NCI-H1436 (cell line): ENCODE measurements at regions not wholly inside any gene's neighbourhood (a gene's known extent, or its start where the extent isn't known, plus 50 kb on each side); places are given as distances from the start of the nearest gene placed in this dataset.

Experiments
- DNase-seq: peaks from one replicate; lab custom pipeline; 2025; lab: John Stamatoyannopoulos, UW

- no peak for DNase-seq
Measured at GRCh38 chr12:76611533-76611932, 52.0 kb upstream of the OSBPL8 start.

GRCh38 chr12:76614364-76614763, 54.8 kb upstream of the OSBPL8 start:
- DNase-seq: no peak

GRCh38 chr12:76618031-76618430, 58.5 kb upstream of the OSBPL8 start:
- DNase-seq: no peak

- DNase-seq: peak; percentile 73
Measured at GRCh38 chr12:76621582-76622024, 62.0 kb upstream of the OSBPL8 start.

- no peak for DNase-seq
Measured at GRCh38 chr12:76622351-76622750, 62.8 kb upstream of the OSBPL8 start.

- DNase-seq: no peak
Measured at GRCh38 chr12:76622915-76623314, 63.3 kb upstream of the OSBPL8 start.

GRCh38 chr12:76623931-76624330, 64.4 kb upstream of the OSBPL8 start:
- DNase-seq: no peak

- no peak for DNase-seq
Measured at GRCh38 chr12:76627346-76628135, 68.0 kb upstream of the OSBPL8 start.

GRCh38 chr12:76628745-76629144, 69.2 kb upstream of the OSBPL8 start:
- no peak for DNase-seq

- no peak for DNase-seq
Measured at GRCh38 chr12:76631741-76632140, 72.2 kb upstream of the OSBPL8 start.

- DNase-seq: no peak
Measured at GRCh38 chr12:76633415-76633814, 73.8 kb upstream of the OSBPL8 start.

GRCh38 chr12:76634133-76634532, 74.6 kb upstream of the OSBPL8 start:
- no peak for DNase-seq

- no peak for DNase-seq
Measured at GRCh38 chr12:76636121-76636692, 76.6 kb upstream of the OSBPL8 start.

- no peak for DNase-seq
Measured at GRCh38 chr12:76637807-76638206, 78.2 kb upstream of the OSBPL8 start.

- DNase-seq: no peak
Measured at GRCh38 chr12:76639646-76640045, 80.1 kb upstream of the OSBPL8 start.

- no peak for DNase-seq
Measured at GRCh38 chr12:76641073-76641472, 81.5 kb upstream of the OSBPL8 start.

GRCh38 chr12:76641961-76642360, 82.4 kb upstream of the OSBPL8 start:
- no peak for DNase-seq

GRCh38 chr12:76643438-76643837, 83.9 kb upstream of the OSBPL8 start:
- DNase-seq: no peak

GRCh38 chr12:76644950-76645349, 85.4 kb upstream of the OSBPL8 start:
- no peak for DNase-seq

GRCh38 chr12:76645934-76646333, 86.4 kb upstream of the OSBPL8 start:
- DNase-seq: no peak

GRCh38 chr12:76646366-76646765, 86.8 kb upstream of the OSBPL8 start:
- no peak for DNase-seq

- DNase-seq: no peak
Measured at GRCh38 chr12:76649099-76649498, 89.5 kb upstream of the OSBPL8 start.

GRCh38 chr12:76652402-76652801, 92.8 kb upstream of the OSBPL8 start:
- no peak for DNase-seq

- no peak for DNase-seq
Measured at GRCh38 chr12:76653342-76653741, 93.8 kb upstream of the OSBPL8 start.
